ENCODE measurements at regions not wholly inside any gene's neighbourhood (a gene's known extent, or its start where the extent isn't known, plus 50 kb on each side); places are given as distances from the start of the nearest gene placed in this dataset.

DNA sequence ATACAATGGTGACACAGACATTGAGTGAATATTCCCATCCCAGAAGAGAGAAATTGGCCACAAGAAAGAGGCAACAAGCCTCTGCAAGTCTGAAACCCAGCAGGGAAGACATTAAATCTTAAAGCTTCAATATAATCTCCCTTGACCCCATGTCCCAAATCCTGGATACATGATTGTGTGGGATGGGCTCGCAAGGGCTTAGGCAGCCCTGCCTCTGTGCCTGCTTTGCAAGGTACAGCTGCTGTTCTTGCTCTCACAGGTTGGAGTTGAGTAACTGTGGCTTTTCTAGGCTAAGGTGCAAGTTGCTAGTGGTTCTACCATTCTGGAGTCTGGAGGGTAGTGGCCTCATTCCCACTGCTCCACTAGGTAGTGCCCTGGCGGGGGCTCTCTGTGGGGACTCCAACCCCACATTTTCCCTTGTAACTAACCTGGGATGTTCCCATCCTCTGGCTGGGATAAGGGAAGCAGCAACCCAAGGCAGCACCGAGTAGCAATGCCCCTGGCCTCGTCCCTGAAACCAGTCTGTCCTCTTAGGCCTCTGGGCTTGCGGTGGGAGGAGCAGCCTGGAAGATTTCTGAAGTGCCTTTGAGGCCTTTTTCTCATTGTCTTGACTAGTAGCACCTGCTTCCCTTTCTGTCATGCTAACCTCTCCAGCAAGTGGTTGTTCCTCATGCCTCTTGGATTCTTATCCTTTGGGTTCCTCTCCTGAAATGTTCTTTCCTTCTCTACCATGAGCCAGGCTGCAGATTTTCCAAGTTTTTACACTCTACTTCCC is 90.0 kb downstream of the FAM174B start:
- in situ Hi-C loops (cut with MboI; ENCODE audit: low pct_unique_long_range_greater_than_20kb, low sequenced_read_pairs), result no loop called here
- DNase-seq, result no peak

GRCh38 chr15:92561754-92562153 is 93.8 kb downstream of the FAM174B start:
- in situ Hi-C loops (cut with MboI; ENCODE audit: low pct_unique_long_range_greater_than_20kb, low sequenced_read_pairs), result no loop called here
- DNase-seq, result no peak

- in situ Hi-C loops (cut with MboI; ENCODE audit: low pct_unique_long_range_greater_than_20kb, low sequenced_read_pairs), result no loop called here
- DNase-seq, result no peak
Measured at GRCh38 chr15:92553317-92553716, 102.3 kb downstream of the FAM174B start.

DNA sequence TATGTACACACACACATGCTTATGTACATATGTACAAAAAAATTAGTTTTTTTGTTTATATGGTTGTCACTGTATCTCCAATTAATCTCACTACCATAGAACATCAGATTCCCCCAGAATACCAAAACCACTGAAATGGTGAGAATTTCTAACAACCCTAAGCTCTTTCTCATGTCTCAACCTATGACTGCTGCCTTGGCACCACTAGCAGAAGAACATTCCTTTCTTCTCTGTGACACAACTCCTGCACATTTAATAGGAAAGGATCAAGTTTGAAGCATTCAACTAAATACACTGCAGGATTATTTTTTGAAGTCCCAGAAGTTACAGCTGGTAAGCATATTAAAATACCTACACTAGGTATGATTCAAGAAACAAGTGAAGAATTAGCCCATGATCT is 109.6 kb downstream of the FAM174B start:
- DNase-seq, result no peak
- in situ Hi-C loops (cut with MboI; ENCODE audit: low pct_unique_long_range_greater_than_20kb, low sequenced_read_pairs), result no loop called here

DNA sequence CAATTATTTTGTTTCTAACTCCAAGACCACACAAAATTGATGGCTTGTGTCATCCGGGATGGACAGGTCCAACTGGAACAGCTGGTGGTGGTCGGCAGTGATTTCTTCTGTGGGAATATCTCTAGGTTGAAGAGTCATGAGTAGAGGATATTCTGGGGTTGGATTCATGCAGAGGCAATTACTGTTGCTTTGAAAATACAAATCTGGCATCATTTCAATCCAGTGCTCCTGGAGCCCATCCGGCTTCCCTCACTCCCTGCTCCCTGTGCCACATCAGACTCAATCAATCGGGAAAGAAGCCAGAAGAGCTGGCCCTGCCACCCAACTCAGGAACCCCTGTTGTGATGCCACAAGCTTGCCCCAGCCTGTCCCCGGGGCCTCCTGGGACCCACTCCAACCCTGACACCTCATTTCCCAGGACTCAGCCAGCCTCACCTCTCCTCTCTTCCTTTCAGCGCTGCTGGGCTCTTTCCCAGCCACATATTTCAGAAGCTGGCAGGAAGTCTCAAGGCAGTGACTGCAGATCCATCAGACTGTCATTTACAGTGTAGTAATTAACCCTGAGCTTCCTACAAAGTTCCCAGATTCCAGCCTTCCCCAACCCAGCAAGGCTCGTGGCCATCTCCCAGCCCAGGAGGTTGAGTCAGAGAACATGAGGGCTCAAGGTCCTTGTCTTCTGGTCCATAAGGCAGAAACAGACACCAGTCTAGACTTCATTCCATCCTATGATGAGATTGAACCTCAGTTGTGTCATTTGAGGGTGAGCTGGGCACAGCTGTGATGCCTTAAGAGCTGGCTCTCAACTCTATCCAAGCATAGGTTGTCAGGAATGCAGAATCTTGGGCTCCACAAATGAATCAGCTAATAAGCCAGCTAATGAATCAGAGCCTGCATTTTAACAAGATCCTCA is 114.0 kb downstream of the FAM174B start:
- no peak for DNase-seq
- in situ Hi-C loops (cut with MboI; ENCODE audit: low pct_unique_long_range_greater_than_20kb, low sequenced_read_pairs), result no loop called here

- in situ Hi-C loops (cut with MboI; ENCODE audit: low pct_unique_long_range_greater_than_20kb, low sequenced_read_pairs), result no loop called here
- no peak for DNase-seq
Measured at GRCh38 chr15:92538115-92538514, 117.5 kb downstream of the FAM174B start.

- in situ Hi-C loops (cut with MboI; ENCODE audit: low pct_unique_long_range_greater_than_20kb, low sequenced_read_pairs), result no loop called here
- DNase-seq, result no peak
Measured at GRCh38 chr15:92533298-92533697, 122.3 kb downstream of the FAM174B start.

- DNase-seq, result no peak
- in situ Hi-C loops (cut with MboI; ENCODE audit: low pct_unique_long_range_greater_than_20kb, low sequenced_read_pairs), result no loop called here
Measured at GRCh38 chr15:92531406-92531805, 124.2 kb downstream of the FAM174B start.

GRCh38 chr15:92528736-92529135 is 126.8 kb downstream of the FAM174B start:
- no peak for DNase-seq
- in situ Hi-C loops (cut with MboI; ENCODE audit: low pct_unique_long_range_greater_than_20kb, low sequenced_read_pairs), result no loop called here

GRCh38 chr15:92527197-92527596 is 128.4 kb downstream of the FAM174B start:
- in situ Hi-C loops (cut with MboI; ENCODE audit: low pct_unique_long_range_greater_than_20kb, low sequenced_read_pairs), result no loop called here
- DNase-seq, result no peak

DNA sequence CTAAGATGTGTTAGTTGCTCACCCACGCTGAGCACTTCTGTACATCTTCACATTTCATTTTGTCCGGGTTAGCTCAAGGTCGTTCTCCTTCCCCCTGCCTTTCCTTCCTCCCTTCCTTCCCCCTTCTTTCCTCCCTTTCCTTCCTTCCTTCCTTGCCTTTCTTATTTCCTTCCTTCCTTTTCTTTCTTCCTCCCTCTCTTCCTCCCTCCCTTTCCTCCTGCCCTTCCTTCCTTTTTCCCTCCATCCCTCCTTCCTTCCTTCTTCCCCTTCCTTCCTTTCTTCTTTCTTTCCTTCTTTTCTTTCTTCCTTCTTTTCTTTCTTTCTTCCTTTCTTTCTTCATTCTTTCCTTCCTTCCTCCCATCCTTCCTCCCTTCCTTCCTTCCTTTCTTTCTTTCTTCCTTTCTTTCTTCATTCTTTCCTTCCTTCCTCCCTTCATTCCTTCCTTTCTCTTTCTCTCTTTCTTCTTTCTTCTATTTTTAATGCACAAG is 129.8 kb downstream of the FAM174B start:
- in situ Hi-C loops (cut with MboI; ENCODE audit: low pct_unique_long_range_greater_than_20kb, low sequenced_read_pairs), result no loop called here
- no peak for DNase-seq

- no peak for DNase-seq
Measured at GRCh38 chr15:92524874-92525565, 130.6 kb downstream of the FAM174B start.

GRCh38 chr15:92524161-92524560 is 130.5 kb downstream of the ST8SIA2 start:
- DNase-seq, result no peak
- in situ Hi-C loops (cut with MboI; ENCODE audit: low pct_unique_long_range_greater_than_20kb, low sequenced_read_pairs), result no loop called here

More at GRCh38 chr15:92524874-92525565, 130.6 kb downstream of the FAM174B start:
- in situ Hi-C loops (cut with MboI; ENCODE audit: low pct_unique_long_range_greater_than_20kb, low sequenced_read_pairs), result no loop called here

DNA sequence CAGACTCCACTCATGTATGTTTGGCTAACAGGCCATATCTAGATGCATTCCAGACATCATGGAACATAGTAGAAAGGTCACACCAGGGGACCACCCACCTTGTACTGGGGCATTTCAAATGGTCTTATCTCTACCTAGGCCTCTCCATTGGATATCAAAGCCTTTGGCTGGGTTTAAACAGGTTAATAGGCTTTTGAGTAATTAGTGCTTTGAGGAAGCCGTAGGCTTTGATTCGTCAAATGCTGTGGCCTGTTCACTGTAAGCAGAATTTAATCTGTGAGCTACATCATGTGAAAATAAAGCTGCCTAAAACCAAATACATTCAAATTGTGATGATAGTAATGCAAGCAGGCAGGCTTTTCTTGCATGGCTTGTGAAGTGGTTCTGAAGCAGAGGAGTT is 129.5 kb downstream of the ST8SIA2 start:
- in situ Hi-C loops (cut with MboI; ENCODE audit: low pct_unique_long_range_greater_than_20kb, low sequenced_read_pairs), result no loop called here
- DNase-seq, result no peak

- in situ Hi-C loops (cut with MboI; ENCODE audit: low pct_unique_long_range_greater_than_20kb, low sequenced_read_pairs), result no loop called here
- DNase-seq, result peak; percentile 71
Measured at GRCh38 chr15:92521624-92522008, 127.9 kb downstream of the ST8SIA2 start.

DNA sequence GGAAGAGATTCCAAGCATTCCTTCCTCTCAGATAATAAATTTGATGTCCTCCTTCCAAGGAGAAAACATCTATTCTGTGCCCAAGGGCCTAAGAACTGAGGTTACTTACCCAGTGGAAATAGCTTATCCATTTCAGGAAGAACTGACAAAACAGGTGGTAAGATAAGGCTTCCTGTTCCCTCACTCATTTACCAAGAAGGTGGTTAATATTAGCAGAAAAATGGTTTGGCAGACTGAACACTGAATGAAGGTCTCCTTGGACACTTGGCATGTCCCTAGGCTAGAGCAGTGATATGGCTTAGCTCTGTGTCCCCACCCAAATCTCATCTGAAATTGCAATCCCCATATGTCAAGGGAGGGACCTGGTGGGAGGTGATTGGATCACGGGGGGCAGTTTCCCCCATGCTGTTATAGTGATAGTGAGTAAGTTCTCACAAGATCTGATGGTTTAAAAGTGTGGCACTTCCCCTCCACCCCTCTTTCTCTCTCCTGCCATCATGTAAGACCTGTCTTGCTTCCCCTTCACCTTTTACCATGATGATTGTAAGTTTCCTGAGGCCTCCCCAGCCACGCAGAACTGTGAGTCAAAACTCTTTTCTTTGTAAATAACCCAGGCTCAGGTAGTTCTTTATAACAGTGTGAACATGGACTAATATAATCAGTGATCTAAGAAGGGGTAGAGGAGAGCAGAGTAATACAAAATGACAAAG is 127.4 kb downstream of the ST8SIA2 start:
- DNase-seq, result peak; percentile 0
- in situ Hi-C loops (cut with MboI; ENCODE audit: low pct_unique_long_range_greater_than_20kb, low sequenced_read_pairs), result no loop called here

DNA sequence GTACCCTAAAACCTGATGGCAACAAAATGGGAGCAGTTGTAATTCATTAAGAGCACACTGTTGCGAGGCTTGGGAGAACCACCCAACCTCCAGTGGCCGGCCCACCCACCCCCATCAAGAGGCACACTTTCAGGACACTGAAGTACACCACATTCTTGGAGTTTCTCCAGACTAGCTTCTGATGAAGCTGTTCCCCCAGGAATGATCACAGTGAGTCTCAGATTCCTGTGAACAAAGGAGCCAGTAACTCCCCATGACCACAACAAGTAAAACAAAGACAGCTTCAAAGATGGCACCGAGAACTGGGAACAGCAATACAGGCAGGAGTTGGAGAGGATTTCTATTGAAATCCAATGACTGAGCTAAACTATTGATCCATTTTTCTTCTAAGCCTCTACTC is 126.0 kb downstream of the ST8SIA2 start:
- in situ Hi-C loops (cut with MboI; ENCODE audit: low pct_unique_long_range_greater_than_20kb, low sequenced_read_pairs), result no loop called here
- no peak for DNase-seq
